Heart right ventricle (tissue), 16 donors: ENCODE measurements at regions not wholly inside any gene's neighbourhood (a gene's known extent, or its start where the extent isn't known, plus 50 kb on each side); places are given as distances from the start of the nearest gene placed in this dataset.

ENCODE experiments used
- ATAC-seq, 8 donors: fragments of 200-7000 bp; cut with Tn5 transposase; one replicate each; pipeline ENCODE4 v1.9.1; 2020; ENCODE audit warnings: mild to moderate bottlenecking in 8 of 8, moderate library complexity in 8 of 8, moderate number of reproducible peaks in 1 of 8
- DNase-seq, 2 donors: peaks; one replicate each; pipeline ENCODE4 v3.0.0-alpha.2; 2020
- H3K27ac ChIP-seq, 10 donors: fragments of 200-600 bp; sonication (generic) in 2 of 10; one replicate each; pipeline versions ENCODE4 v1.5.0 to v1.8.0; 2020 to 2022; ENCODE audit warnings: mild to moderate bottlenecking in 3 of 10
- H3K27me3 ChIP-seq, 7 donors: fragments of 200-600 bp; one replicate each; pipeline ENCODE4 v1.8.0; 2021 to 2022; ENCODE audit warnings: mild to moderate bottlenecking in 2 of 7
- H3K36me3 ChIP-seq, 9 donors: fragments of 200-600 bp; sonication (generic) in 1 of 9; one replicate each; pipeline versions ENCODE4 v1.5.0 to v1.8.0; 2020 to 2022; ENCODE audit warnings: mild to moderate bottlenecking in 2 of 9
- H3K4me1 ChIP-seq, 9 donors: fragments of 200-600 bp; sonication (generic) in 1 of 9; one replicate each; pipeline versions ENCODE4 v1.5.0 to v1.8.0; 2020 to 2022; ENCODE audit warnings: mild to moderate bottlenecking in 4 of 9
- H3K4me3 ChIP-seq, 10 donors: fragments of 200-600 bp; sonication (generic) in 2 of 10; one replicate each; pipeline versions ENCODE4 v1.5.0 to v1.8.0; 2020 to 2022; ENCODE audit warnings: mild to moderate bottlenecking in 7 of 10, moderate library complexity in 2 of 10
- H3K9me3 ChIP-seq, 11 donors: fragments of 200-600 bp in 10 of 11; sonication (generic) in 2 of 11; one replicate each; pipeline versions ENCODE4 v1.5.0 to v1.8.0; 2013 to 2022; ENCODE audit warnings: mild to moderate bottlenecking in 2 of 11, control low read depth in 1 of 11, moderate library complexity in 1 of 11
- WGBS, 2 donors: extraction: QIAGEN DNeasy Blood & Tissue Kit; methylation state at CpG; one replicate each; pipeline ENCODE4 v1.1.7; 2013; ENCODE audit warnings: inconsistent platforms in 1 of 2; 5-methylcytosine and 5-hydroxymethylcytosine counted together
- intact Hi-C, 10 donors: fragments of 100-400 bp; cut with DNase I; formaldehyde crosslinking; loops; one replicate each; pipeline versions ENCODE4 v1.11.1 to v1.14.2; 2022
- TF ChIP-seq, protein P1 (sequence below), 9 donors: fragments of 200-600 bp; sonication (generic) in 2 of 9; IDR thresholded peaks; one replicate each; pipeline versions ENCODE4 v1.5.0 to v1.8.0; 2021 to 2022; ENCODE audit warnings: antibody characterized with exemption in 9 of 9, mild to moderate bottlenecking in 5 of 9, moderate library complexity in 1 of 9
- donor health status: Arrhythmogenic right ventricular cardiomyopathy.
- donor health status: ischemic (EF 13 %, LVEDD 7.1; RV severe dilation, severe dysfunction).
- donor health status: healthy with polysubstance abuse.
- donor health status: DM: no; HTN: yes; CAD: no.
- donor health status: DM: no; HTN: no; CAD: no.
- donor health status: ischemic (EF 25% LVEDD 6.9; RV normal size, moderate dysfunction).
- donor health status: ischemic (EF 25% LVEDD 5.7; RV mildly dilated, moderate dysfunction).
- donor health status: healthy.
- donor health status: DM: yes; HTN: yes; CAD: no.
- donor health status: Ischemic cardiomyopathy.
- donor health status: ischemic (EF 35%, LVEDD 5.7; RV mildly dilated, moderate dysfunction).
- donor health status: nonischemic (EF 11% LVEDD 7.7; RV severe dilation, severe dysfunction).
- donor health status: DM: yes; HTN: yes; CAD: no.
- donor health status: PGD.
- donor health status: ischemic (EF 29% LVEDD 5.4; RV normal size, mild dysfunction).
- donor health status: nonischemic (EF 23%, LVEDD 6.1; RV moderate dilation, normal function).

DNA sequence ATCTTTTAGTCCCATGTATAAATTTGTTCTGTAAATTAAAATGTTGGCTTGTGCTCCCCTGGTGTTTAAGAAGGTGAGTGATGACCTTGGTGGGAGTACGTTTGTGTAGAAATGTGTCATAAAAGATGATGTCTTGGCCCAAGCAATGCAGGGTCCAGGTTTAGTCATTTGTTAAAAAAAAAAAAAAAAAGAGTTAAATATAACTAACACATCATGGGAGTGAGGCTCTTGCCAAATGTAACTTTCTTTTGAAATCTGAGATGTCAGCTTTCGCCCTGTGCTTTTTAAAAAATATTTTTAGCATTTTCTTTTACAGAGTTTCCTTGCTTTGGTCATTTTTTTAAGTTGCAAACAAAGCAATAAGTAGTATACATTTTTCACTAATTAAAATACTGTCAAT, 135.6 kb downstream of the FBXO8 start:
- ATAC-seq: no peak
- Histone ChIP-seq H3K36me3 (no peaks in the 10 kb centered on the region), H3K27ac (no peak overlapping the region), H3K4me3 (no peak overlapping the region), H3K27me3 (no peaks in the 10 kb centered on the region), H3K9me3 (no peaks in the 10 kb centered on the region), H3K4me1 (peaks cover 0 to 4% (median 0%) of the 10 kb centered on the region in 9 donors)
- intact Hi-C loops: no loop called here
- 58 to 63% methylated on average over 2 of the region's 2 CpGs for WGBS, 2 donors
- DNase-seq: no peak
- TF ChIP-seq, protein P1, sequence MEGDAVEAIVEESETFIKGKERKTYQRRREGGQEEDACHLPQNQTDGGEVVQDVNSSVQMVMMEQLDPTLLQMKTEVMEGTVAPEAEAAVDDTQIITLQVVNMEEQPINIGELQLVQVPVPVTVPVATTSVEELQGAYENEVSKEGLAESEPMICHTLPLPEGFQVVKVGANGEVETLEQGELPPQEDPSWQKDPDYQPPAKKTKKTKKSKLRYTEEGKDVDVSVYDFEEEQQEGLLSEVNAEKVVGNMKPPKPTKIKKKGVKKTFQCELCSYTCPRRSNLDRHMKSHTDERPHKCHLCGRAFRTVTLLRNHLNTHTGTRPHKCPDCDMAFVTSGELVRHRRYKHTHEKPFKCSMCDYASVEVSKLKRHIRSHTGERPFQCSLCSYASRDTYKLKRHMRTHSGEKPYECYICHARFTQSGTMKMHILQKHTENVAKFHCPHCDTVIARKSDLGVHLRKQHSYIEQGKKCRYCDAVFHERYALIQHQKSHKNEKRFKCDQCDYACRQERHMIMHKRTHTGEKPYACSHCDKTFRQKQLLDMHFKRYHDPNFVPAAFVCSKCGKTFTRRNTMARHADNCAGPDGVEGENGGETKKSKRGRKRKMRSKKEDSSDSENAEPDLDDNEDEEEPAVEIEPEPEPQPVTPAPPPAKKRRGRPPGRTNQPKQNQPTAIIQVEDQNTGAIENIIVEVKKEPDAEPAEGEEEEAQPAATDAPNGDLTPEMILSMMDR (IDR thresholded peaks at IDR 0.05): no peak

DNA sequence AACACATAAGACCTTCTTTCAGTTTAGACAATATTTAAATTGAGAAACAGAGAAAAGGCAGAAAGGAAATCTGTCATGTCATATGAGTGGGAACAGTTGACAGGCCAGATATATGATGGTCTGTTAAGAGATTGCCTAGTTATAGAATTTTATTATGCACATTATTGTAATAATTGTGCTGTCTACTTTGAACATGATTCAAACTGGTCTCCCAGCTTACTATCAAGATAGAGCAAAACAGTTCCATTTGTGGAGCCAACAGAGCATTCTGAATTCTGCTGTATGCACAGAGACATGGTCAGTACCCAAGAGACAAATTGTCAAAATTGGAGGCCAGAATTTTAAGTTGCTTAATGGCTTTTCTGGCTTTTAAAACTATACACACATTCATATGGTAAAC, 139.4 kb downstream of the FBXO8 start:
- ATAC-seq: no peak
- H3K4me3 ChIP-seq: no peak overlapping the region
- DNase-seq: no peak
- no peaks in the 10 kb centered on the region for H3K9me3 ChIP-seq
- no peaks in the 10 kb centered on the region for H3K36me3 ChIP-seq
- TF ChIP-seq, protein P1 (IDR thresholded peaks at IDR 0.05): no peak
- H3K4me1 ChIP-seq: peaks cover 0 to 4% (median 0%) of the 10 kb centered on the region in 9 donors
- H3K27me3 ChIP-seq: no peaks in the 10 kb centered on the region
- H3K27ac ChIP-seq: no peak overlapping the region
- intact Hi-C loops: no loop called here

DNA sequence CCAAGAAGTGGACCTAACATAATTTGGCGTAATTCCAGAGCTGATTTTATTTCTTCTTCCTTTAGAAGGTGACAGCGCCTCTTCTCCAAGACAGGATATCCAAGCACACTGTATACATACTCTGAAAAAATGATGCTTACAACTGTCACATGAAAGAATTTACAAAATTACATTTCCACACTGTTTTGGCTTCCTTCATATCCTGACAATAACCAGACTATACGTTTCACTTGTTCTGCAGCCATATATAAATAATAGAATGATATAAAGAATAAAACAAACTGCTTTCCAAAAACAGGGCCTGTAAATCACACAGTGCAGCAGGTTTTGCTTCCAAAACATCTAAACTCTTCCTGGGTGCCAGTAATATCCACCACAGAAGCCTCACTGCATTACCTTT, 141.6 kb downstream of the FBXO8 start:
- TF ChIP-seq, protein P1 (IDR thresholded peaks at IDR 0.05): no peak
- WGBS, 2 donors: 60 to 68% methylated on average over 3 of the region's 3 CpGs
- H3K27me3 ChIP-seq: no peaks in the 10 kb centered on the region
- H3K9me3 ChIP-seq: no peaks in the 10 kb centered on the region
- no peaks in the 10 kb centered on the region for H3K4me1 ChIP-seq
- no peak overlapping the region for H3K4me3 ChIP-seq
- no peaks in the 10 kb centered on the region for H3K36me3 ChIP-seq
- no peak for DNase-seq
- intact Hi-C loops: no loop called here
- H3K27ac ChIP-seq: no peak overlapping the region
- ATAC-seq: no peak

DNA sequence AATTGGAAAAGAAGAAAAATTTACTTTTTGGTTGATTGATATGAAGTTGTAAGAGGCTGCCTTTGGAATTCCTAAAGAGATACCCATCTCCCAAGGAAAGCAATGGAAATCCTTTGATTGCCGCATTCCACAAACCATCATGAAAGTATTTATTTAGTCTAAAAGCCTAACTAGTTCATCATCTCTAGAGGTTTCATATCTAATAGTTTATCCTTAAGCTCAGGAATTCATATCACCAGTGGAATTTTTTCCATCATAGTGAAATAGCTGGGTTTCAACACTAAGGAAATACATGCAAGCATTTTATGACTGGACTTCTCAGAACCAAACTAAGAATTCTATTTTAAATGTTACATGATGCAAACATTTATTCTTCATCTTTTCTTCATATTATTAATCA, 144.9 kb downstream of the FBXO8 start:
- no peaks in the 10 kb centered on the region for H3K4me1 ChIP-seq
- H3K4me3 ChIP-seq: no peak overlapping the region
- DNase-seq: no peak
- intact Hi-C loops: no loop called here
- TF ChIP-seq, protein P1 (IDR thresholded peaks at IDR 0.05): no peak
- no peaks in the 10 kb centered on the region for H3K27me3 ChIP-seq
- no peaks in the 10 kb centered on the region for H3K36me3 ChIP-seq
- no peak for ATAC-seq
- no peaks in the 10 kb centered on the region for H3K9me3 ChIP-seq
- H3K27ac ChIP-seq: no peak overlapping the region
- WGBS, 2 donors: 94 to 95% methylated on average over 1 of the region's 1 CpG

DNA sequence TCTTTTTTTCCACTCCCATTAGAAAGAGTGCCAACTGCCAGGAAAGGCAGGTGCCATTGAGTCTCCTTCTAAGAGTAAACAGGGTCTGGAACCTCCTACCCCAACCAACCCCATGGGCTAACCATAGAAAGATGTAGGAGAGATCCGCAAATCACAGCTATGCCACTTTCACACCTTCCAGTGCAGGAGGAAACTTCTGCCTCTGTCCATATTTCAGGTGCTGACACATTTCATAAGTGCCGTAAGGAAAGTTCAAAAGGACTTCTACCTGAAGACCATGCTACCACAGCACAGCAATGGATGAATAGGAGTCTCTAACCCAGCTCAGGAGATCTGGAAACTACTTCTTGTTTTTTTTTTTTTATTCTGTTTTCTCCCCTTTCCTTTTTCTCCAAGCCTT, 145.8 kb downstream of the FBXO8 start:
- no peaks in the 10 kb centered on the region for H3K36me3 ChIP-seq
- H3K27me3 ChIP-seq: no peaks in the 10 kb centered on the region
- 85 to 88% methylated on average over 2 of the region's 2 CpGs for WGBS, 2 donors
- ATAC-seq (no peak), DNase-seq (no peak)
- no peak overlapping the region for H3K27ac ChIP-seq
- H3K4me1 ChIP-seq: no peaks in the 10 kb centered on the region
- no peaks in the 10 kb centered on the region for H3K9me3 ChIP-seq
- intact Hi-C loops: no loop called here
- TF ChIP-seq, protein P1 (IDR thresholded peaks at IDR 0.05): no peak
- H3K4me3 ChIP-seq: no peak overlapping the region
